ENCODE measurements at regions not wholly inside any gene's neighbourhood (a gene's known extent, or its start where the extent isn't known, plus 50 kb on each side); places are given as distances from the start of the nearest gene placed in this dataset.

DNA sequence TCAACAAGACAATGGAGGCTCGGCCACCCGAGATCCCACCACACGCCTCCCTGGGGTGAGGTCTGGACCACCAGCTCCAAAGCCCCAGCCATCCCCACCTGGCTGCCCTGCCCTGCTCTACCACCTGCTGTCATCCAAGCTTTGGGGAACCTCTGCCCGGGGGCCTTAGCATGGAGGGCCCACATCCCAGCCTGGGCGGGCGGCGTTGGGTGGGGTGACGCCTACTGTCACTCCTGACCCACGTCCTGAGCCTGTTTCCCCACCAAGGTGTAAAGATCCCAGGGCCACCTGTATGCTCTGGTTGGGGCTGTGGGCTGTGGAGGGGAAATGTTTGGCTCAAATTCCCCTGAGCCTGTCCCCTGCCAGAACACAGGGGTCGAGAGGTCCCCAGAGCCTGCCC lies 437.6 kb downstream of the EIPR1 start:
- Histone ChIP-seq H3K4me3 (no peak overlapping the region), H3K79me2 (ENCODE audit: low read depth) (no peaks in the 10 kb centered on the region), H3K27me3 (no peaks in the 10 kb centered on the region), H3K4me1 (peaks cover 1% of the 10 kb centered on the region), H3K36me3 (no peaks in the 10 kb centered on the region), H3K9me3 (ENCODE audit: low read depth) (no peaks in the 10 kb centered on the region), H2AFZ (replicated peaks) (no peak overlapping the region), H3K27ac (no peak overlapping the region), H3K9ac (no peak overlapping the region), H3F3A (ENCODE audit: low read depth) (no peaks in the 10 kb centered on the region), H4K20me1 (ENCODE audit: low read depth) (no peaks in the 10 kb centered on the region), H3K4me2 (no peak overlapping the region)
- peaks cover 5% of the 10 kb centered on the region for H3K36me3 Mint-ChIP-seq
- no peak overlapping the region for H3K27ac Mint-ChIP-seq
- H3K4me3 Mint-ChIP-seq, result no peak overlapping the region
- H3K27me3 Mint-ChIP-seq (ENCODE audit: insufficient read depth, low read depth), result peaks cover 27% of the 10 kb centered on the region
- TF ChIP-seq, protein P1, sequence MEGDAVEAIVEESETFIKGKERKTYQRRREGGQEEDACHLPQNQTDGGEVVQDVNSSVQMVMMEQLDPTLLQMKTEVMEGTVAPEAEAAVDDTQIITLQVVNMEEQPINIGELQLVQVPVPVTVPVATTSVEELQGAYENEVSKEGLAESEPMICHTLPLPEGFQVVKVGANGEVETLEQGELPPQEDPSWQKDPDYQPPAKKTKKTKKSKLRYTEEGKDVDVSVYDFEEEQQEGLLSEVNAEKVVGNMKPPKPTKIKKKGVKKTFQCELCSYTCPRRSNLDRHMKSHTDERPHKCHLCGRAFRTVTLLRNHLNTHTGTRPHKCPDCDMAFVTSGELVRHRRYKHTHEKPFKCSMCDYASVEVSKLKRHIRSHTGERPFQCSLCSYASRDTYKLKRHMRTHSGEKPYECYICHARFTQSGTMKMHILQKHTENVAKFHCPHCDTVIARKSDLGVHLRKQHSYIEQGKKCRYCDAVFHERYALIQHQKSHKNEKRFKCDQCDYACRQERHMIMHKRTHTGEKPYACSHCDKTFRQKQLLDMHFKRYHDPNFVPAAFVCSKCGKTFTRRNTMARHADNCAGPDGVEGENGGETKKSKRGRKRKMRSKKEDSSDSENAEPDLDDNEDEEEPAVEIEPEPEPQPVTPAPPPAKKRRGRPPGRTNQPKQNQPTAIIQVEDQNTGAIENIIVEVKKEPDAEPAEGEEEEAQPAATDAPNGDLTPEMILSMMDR (IDR thresholded peaks at IDR 0.05), result no peak
- no peak for TF ChIP-seq EZH2 (IDR thresholded peaks at IDR 0.05)
- no peak for TF ChIP-seq EZH2phosphoT487 (IDR thresholded peaks at IDR 0.05)
- no peak for DNase-seq (ENCODE audit: low spot score)
- H3K9me3 Mint-ChIP-seq, result peaks cover 31% of the 10 kb centered on the region
- peaks cover 10% of the 10 kb centered on the region for H3K4me1 Mint-ChIP-seq

DNA sequence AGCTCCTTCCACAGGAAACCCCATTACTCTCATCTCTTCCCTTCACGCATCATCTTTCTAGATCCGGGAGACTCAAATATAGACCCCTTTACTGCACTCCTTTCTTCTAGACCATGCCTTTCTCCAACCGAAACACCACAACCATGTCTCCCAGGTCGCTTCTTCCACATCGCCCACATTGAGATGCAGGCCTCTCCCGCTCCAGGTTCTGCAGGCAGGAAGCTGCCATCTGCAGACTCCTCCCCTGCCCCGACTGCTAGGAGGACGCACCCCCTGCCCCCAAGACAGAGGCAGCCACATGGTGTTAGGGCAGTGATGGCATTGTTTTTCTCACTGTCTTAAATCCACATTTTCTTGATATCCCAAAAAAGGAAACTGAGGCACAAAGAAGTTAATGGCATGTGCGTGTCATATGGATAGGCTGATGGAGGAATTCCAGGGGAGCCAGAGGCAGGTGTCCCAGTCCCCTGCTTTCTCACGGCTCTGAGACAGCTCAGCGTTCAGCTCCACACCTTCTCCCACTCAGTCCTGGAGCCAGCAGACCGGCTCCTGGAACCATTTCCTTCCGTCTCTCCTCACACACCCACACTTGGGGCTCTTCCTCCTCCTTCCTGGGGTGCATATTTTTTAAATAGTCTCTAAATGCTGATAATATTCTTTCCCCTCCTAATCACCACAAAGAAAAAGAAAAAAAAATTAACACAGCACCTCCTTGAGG lies 438.4 kb downstream of the EIPR1 start:
- H3K4me3 Mint-ChIP-seq, result no peak overlapping the region
- H3K27ac ChIP-seq, result no peak overlapping the region
- H3K4me2 ChIP-seq, result no peak overlapping the region
- no peak overlapping the region for H2AFZ ChIP-seq (replicated peaks)
- DNase-seq (ENCODE audit: low spot score), result no peak
- H3K36me3 ChIP-seq, result no peaks in the 10 kb centered on the region
- H3K79me2 ChIP-seq (ENCODE audit: low read depth), result no peaks in the 10 kb centered on the region
- peaks cover 27% of the 10 kb centered on the region for H3K9me3 Mint-ChIP-seq
- H3K27me3 ChIP-seq, result no peaks in the 10 kb centered on the region
- H3K9ac ChIP-seq, result no peak overlapping the region
- no peak for TF ChIP-seq EZH2 (IDR thresholded peaks at IDR 0.05)
- TF ChIP-seq EZH2phosphoT487 (IDR thresholded peaks at IDR 0.05), result no peak
- TF ChIP-seq, protein P1 (IDR thresholded peaks at IDR 0.05), result no peak
- H3F3A ChIP-seq (ENCODE audit: low read depth), result peaks cover 3% of the 10 kb centered on the region
- H3K4me1 ChIP-seq, result peaks cover 9% of the 10 kb centered on the region
- no peaks in the 10 kb centered on the region for H4K20me1 ChIP-seq (ENCODE audit: low read depth)
- H3K9me3 ChIP-seq (ENCODE audit: low read depth), result no peaks in the 10 kb centered on the region
- peak overlapping the region; percentile 79 for H3K27ac Mint-ChIP-seq
- peaks cover 29% of the 10 kb centered on the region for H3K27me3 Mint-ChIP-seq (ENCODE audit: insufficient read depth, low read depth)
- H3K4me1 Mint-ChIP-seq, result peaks cover 18% of the 10 kb centered on the region
- H3K4me3 ChIP-seq, result no peak overlapping the region
- H3K36me3 Mint-ChIP-seq, result peaks cover 5% of the 10 kb centered on the region

DNA sequence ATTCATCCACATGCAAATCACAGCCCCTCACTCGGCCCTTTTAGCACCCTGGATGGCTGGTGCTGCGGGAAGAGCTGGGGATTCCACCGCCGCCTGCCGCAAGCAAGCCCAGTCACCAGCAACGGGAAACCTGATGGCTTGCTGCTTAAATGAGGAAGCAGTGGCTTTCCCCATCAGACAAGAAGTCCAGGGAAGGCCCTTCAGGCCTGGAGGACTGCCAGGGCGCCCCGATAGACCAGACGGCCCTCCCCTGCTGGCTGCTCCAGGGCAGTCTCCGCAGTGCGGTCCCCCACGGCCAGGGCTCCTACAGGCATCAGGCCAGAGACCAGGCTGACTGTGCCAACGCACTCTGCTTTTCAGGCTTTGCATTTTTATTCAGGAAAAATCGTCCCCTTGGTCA lies 439.1 kb downstream of the EIPR1 start:
- H2AFZ ChIP-seq (replicated peaks), result no peak overlapping the region
- no peak overlapping the region for H3K4me2 ChIP-seq
- H3K36me3 ChIP-seq, result no peaks in the 10 kb centered on the region
- H3K79me2 ChIP-seq (ENCODE audit: low read depth), result no peaks in the 10 kb centered on the region
- H3K27me3 ChIP-seq, result no peaks in the 10 kb centered on the region
- H3K27ac Mint-ChIP-seq, result peak overlapping the region; percentile 57
- H3K4me3 ChIP-seq, result no peak overlapping the region
- peaks cover 10% of the 10 kb centered on the region for H3F3A ChIP-seq (ENCODE audit: low read depth)
- H3K27ac ChIP-seq, result no peak overlapping the region
- no peak overlapping the region for H3K4me3 Mint-ChIP-seq
- peaks cover 5% of the 10 kb centered on the region for H3K36me3 Mint-ChIP-seq
- H3K4me1 Mint-ChIP-seq, result peaks cover 26% of the 10 kb centered on the region
- H3K27me3 Mint-ChIP-seq (ENCODE audit: insufficient read depth, low read depth), result peaks cover 29% of the 10 kb centered on the region
- TF ChIP-seq EZH2 (IDR thresholded peaks at IDR 0.05) (no peak), EZH2phosphoT487 (IDR thresholded peaks at IDR 0.05) (no peak)
- TF ChIP-seq, protein P1 (IDR thresholded peaks at IDR 0.05), result no peak
- H3K9ac ChIP-seq, result no peak overlapping the region
- H3K4me1 ChIP-seq, result peaks cover 17% of the 10 kb centered on the region
- no peaks in the 10 kb centered on the region for H4K20me1 ChIP-seq (ENCODE audit: low read depth)
- H3K9me3 ChIP-seq (ENCODE audit: low read depth), result no peaks in the 10 kb centered on the region
- peaks cover 25% of the 10 kb centered on the region for H3K9me3 Mint-ChIP-seq
- DNase-seq (ENCODE audit: low spot score), result no peak
